ENCODE measurements at regions not wholly inside any gene's neighbourhood (a gene's known extent, or its start where the extent isn't known, plus 50 kb on each side); places are given as distances from the start of the nearest gene placed in this dataset.

DNA sequence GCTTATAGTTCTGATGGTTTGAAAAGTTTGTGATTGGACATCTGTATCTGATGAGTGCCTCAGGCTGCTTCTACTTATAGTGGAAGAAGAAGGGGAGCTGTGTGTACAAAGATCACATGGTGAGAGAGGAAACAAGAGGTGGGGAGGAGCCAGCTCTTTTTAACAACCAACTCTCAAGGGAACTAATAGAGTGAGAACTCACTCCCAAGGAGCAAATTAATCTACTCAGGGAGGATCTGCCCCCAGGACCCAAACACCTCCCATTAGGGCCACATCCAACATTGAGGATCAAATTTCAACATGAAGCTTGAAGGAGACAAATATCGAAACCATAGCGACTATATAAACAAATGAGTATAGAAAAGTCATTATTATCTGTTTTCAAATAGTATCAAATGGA lies 64.7 kb upstream of the PRLR start:
- Histone ChIP-seq H3K9ac (ENCODE audit: low read length) (no peak overlapping the region), H3K27ac (ENCODE audit: low read depth, low read length) (no peak overlapping the region), H3K9me2 (replicated peaks; ENCODE audit: insufficient read depth, low read length) (no peaks in the 10 kb centered on the region), H4K20me1 (ENCODE audit: low read depth, low read length) (no peaks in the 10 kb centered on the region), H3F3A (ENCODE audit: insufficient read depth) (no peaks in the 10 kb centered on the region), H3K4me2 (ENCODE audit: low read depth, low read length, poor library complexity, severe bottlenecking) (no peak overlapping the region), H3K4me3 (ENCODE audit: insufficient read depth, low read length, poor library complexity, severe bottlenecking) (no peak overlapping the region), H3K9me3 (ENCODE audit: insufficient read depth, low read length) (no peaks in the 10 kb centered on the region), H3K27me3 (ENCODE audit: low read length) (no peaks in the 10 kb centered on the region), H3K36me3 (ENCODE audit: low read length) (no peaks in the 10 kb centered on the region), H3K79me2 (ENCODE audit: insufficient read depth, low read length) (no peaks in the 10 kb centered on the region), H2AFZ (ENCODE audit: low read depth, low read length, severe bottlenecking) (no peak overlapping the region)
- TF ChIP-seq, protein P1, sequence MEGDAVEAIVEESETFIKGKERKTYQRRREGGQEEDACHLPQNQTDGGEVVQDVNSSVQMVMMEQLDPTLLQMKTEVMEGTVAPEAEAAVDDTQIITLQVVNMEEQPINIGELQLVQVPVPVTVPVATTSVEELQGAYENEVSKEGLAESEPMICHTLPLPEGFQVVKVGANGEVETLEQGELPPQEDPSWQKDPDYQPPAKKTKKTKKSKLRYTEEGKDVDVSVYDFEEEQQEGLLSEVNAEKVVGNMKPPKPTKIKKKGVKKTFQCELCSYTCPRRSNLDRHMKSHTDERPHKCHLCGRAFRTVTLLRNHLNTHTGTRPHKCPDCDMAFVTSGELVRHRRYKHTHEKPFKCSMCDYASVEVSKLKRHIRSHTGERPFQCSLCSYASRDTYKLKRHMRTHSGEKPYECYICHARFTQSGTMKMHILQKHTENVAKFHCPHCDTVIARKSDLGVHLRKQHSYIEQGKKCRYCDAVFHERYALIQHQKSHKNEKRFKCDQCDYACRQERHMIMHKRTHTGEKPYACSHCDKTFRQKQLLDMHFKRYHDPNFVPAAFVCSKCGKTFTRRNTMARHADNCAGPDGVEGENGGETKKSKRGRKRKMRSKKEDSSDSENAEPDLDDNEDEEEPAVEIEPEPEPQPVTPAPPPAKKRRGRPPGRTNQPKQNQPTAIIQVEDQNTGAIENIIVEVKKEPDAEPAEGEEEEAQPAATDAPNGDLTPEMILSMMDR (IDR thresholded peaks at IDR 0.05; ENCODE audit: insufficient read depth, low read length, poor library complexity, severe bottlenecking), result no peak
- no peak for TF ChIP-seq EZH2phosphoT487 (conservative IDR thresholded peaks at IDR 0.05; ENCODE audit: low read length)

DNA sequence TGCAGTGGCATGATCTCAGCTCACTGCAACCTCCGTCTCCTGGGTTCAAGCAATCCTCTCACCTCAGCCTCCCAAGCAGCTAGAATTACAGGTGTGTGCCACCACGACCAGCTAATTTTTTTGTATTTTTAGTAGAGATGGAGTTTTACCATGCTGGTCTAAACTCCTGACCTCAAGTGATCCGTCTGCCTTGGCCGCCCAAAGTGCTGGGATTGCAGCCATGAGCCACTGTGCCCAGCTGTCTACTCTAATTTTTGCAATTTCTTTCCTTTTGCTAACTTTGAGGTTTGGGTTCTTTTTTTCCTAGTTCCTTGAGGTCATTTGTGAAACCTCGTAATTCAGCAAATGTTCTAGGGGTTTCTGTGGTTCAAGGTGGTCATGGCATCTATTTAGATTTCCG lies 63.7 kb upstream of the PRLR start:
- H3K9me3 ChIP-seq (ENCODE audit: insufficient read depth, low read length), result no peaks in the 10 kb centered on the region
- no peak overlapping the region for H3K4me3 ChIP-seq (ENCODE audit: insufficient read depth, low read length, poor library complexity, severe bottlenecking)
- no peak overlapping the region for H2AFZ ChIP-seq (ENCODE audit: low read depth, low read length, severe bottlenecking)
- H3K4me2 ChIP-seq (ENCODE audit: low read depth, low read length, poor library complexity, severe bottlenecking), result no peak overlapping the region
- no peaks in the 10 kb centered on the region for H3K36me3 ChIP-seq (ENCODE audit: low read length)
- no peaks in the 10 kb centered on the region for H3K9me2 ChIP-seq (replicated peaks; ENCODE audit: insufficient read depth, low read length)
- H3K27ac ChIP-seq (ENCODE audit: low read depth, low read length), result no peak overlapping the region
- H3K79me2 ChIP-seq (ENCODE audit: insufficient read depth, low read length), result no peaks in the 10 kb centered on the region
- TF ChIP-seq EZH2phosphoT487 (conservative IDR thresholded peaks at IDR 0.05; ENCODE audit: low read length), result no peak
- TF ChIP-seq, protein P1 (IDR thresholded peaks at IDR 0.05; ENCODE audit: insufficient read depth, low read length, poor library complexity, severe bottlenecking), result no peak
- no peaks in the 10 kb centered on the region for H3K27me3 ChIP-seq (ENCODE audit: low read length)
- H3K9ac ChIP-seq (ENCODE audit: low read length), result no peak overlapping the region
- H3F3A ChIP-seq (ENCODE audit: insufficient read depth), result no peaks in the 10 kb centered on the region
- no peaks in the 10 kb centered on the region for H4K20me1 ChIP-seq (ENCODE audit: low read depth, low read length)

DNA sequence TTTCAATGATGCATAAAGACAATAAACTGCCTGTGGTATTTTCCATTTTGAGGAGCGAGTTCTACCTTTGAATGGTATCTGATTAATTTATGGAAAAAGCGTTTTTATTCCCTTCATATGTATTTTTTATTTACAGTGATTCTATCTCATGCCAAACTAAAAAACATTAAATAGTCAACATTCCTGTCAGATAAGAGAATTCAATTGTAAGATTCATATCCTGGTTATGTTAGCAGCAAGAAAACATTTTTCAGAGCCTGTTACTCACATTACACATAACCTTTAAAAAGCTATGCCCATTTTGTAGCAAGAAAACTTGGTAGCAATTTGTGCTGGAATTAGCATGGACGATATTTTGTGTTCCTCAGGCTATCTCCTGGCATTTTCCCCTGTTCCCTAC lies 55.1 kb upstream of the PRLR start:
- no peak for TF ChIP-seq EZH2phosphoT487 (conservative IDR thresholded peaks at IDR 0.05; ENCODE audit: low read length)
- TF ChIP-seq, protein P1 (IDR thresholded peaks at IDR 0.05; ENCODE audit: insufficient read depth, low read length, poor library complexity, severe bottlenecking), result no peak
- Histone ChIP-seq H2AFZ (ENCODE audit: low read depth, low read length, severe bottlenecking) (no peak overlapping the region), H3F3A (ENCODE audit: insufficient read depth) (no peaks in the 10 kb centered on the region), H3K79me2 (ENCODE audit: insufficient read depth, low read length) (no peaks in the 10 kb centered on the region), H3K9me2 (replicated peaks; ENCODE audit: insufficient read depth, low read length) (no peaks in the 10 kb centered on the region), H3K27me3 (ENCODE audit: low read length) (no peaks in the 10 kb centered on the region), H3K9ac (ENCODE audit: low read length) (no peak overlapping the region), H3K9me3 (ENCODE audit: insufficient read depth, low read length) (no peaks in the 10 kb centered on the region), H3K27ac (ENCODE audit: low read depth, low read length) (no peak overlapping the region), H3K4me2 (ENCODE audit: low read depth, low read length, poor library complexity, severe bottlenecking) (no peak overlapping the region), H4K20me1 (ENCODE audit: low read depth, low read length) (no peaks in the 10 kb centered on the region), H3K36me3 (ENCODE audit: low read length) (no peaks in the 10 kb centered on the region), H3K4me3 (ENCODE audit: insufficient read depth, low read length, poor library complexity, severe bottlenecking) (no peak overlapping the region)

DNA sequence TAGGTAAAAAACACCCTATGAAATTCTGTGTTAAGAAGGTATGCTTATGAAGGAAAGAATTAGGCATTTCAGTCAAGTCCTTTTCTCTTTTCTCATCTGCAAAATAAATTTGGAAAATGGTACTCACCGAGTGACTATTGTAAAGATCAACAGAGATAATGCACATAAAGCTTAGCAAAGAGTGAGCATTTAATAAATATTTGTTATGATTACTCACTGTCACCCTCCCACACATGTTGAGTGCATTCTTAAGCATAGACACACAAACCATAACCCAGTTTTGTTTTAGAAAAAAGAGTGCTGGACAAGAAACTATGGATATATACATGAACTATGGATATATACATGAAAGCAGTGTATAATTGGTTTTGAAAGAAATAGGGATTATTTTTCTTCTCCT lies 54.7 kb upstream of the PRLR start:
- no peaks in the 10 kb centered on the region for H3K9me2 ChIP-seq (replicated peaks; ENCODE audit: insufficient read depth, low read length)
- H3K4me2 ChIP-seq (ENCODE audit: low read depth, low read length, poor library complexity, severe bottlenecking), result no peak overlapping the region
- H3K9ac ChIP-seq (ENCODE audit: low read length), result no peak overlapping the region
- H3K79me2 ChIP-seq (ENCODE audit: insufficient read depth, low read length), result no peaks in the 10 kb centered on the region
- no peaks in the 10 kb centered on the region for H3F3A ChIP-seq (ENCODE audit: insufficient read depth)
- no peaks in the 10 kb centered on the region for H3K27me3 ChIP-seq (ENCODE audit: low read length)
- H3K27ac ChIP-seq (ENCODE audit: low read depth, low read length), result no peak overlapping the region
- H3K4me3 ChIP-seq (ENCODE audit: insufficient read depth, low read length, poor library complexity, severe bottlenecking), result no peak overlapping the region
- no peak overlapping the region for H2AFZ ChIP-seq (ENCODE audit: low read depth, low read length, severe bottlenecking)
- no peaks in the 10 kb centered on the region for H4K20me1 ChIP-seq (ENCODE audit: low read depth, low read length)
- TF ChIP-seq EZH2phosphoT487 (conservative IDR thresholded peaks at IDR 0.05; ENCODE audit: low read length), result no peak
- TF ChIP-seq, protein P1 (IDR thresholded peaks at IDR 0.05; ENCODE audit: insufficient read depth, low read length, poor library complexity, severe bottlenecking), result no peak
- H3K9me3 ChIP-seq (ENCODE audit: insufficient read depth, low read length), result no peaks in the 10 kb centered on the region
- H3K36me3 ChIP-seq (ENCODE audit: low read length), result no peaks in the 10 kb centered on the region
